ENCODE measurements at regions not wholly inside any gene's neighbourhood (a gene's known extent, or its start where the extent isn't known, plus 50 kb on each side); places are given as distances from the start of the nearest gene placed in this dataset.

- no peak for ATAC-seq
- DNase-seq = no peak
Measured at GRCh38 chr6:53744321-53744720, 50.5 kb upstream of the LRRC1 start.

- DNase-seq (peak; percentile 30), ATAC-seq (peak; percentile 75)
Measured at GRCh38 chr6:53741034-53741823, 53.6 kb upstream of the LRRC1 start.

- DNase-seq (no peak), ATAC-seq (no peak)
Measured at GRCh38 chr6:53737746-53738145, 57.1 kb upstream of the LRRC1 start.

- peak; percentile 52 for ATAC-seq
- DNase-seq = peak; percentile 11
Measured at GRCh38 chr6:53735896-53736295, 58.9 kb upstream of the LRRC1 start.

- ATAC-seq = no peak
- peak; percentile 37 for DNase-seq
Measured at GRCh38 chr6:53734473-53735299, 60.1 kb upstream of the LRRC1 start.

- no peak for ATAC-seq
- no peak for DNase-seq
Measured at GRCh38 chr6:53731866-53732636, 62.8 kb upstream of the LRRC1 start.

GRCh38 chr6:53730767-53731166, 64.0 kb upstream of the LRRC1 start:
- DNase-seq (no peak), ATAC-seq (no peak)

GRCh38 chr6:53728570-53729194, 63.1 kb upstream of the KLHL31 start:
- ATAC-seq (peak; percentile 72), DNase-seq (peak; percentile 56)

GRCh38 chr6:53727748-53728147, 62.2 kb upstream of the KLHL31 start:
- no peak for ATAC-seq
- no peak for DNase-seq

GRCh38 chr6:53725791-53726575, 60.4 kb upstream of the KLHL31 start:
- DNase-seq = peak; percentile 82
- peak; percentile 57 for ATAC-seq

- DNase-seq (no peak), ATAC-seq (no peak)
Measured at GRCh38 chr6:53724501-53724900, 58.9 kb upstream of the KLHL31 start.

GRCh38 chr6:53723331-53723730, 57.8 kb upstream of the KLHL31 start:
- ATAC-seq (no peak), DNase-seq (no peak)

GRCh38 chr6:53721766-53722165, 56.2 kb upstream of the KLHL31 start:
- ATAC-seq (no peak), DNase-seq (no peak)

- ATAC-seq (peak; percentile 75), DNase-seq (peak; percentile 12)
Measured at GRCh38 chr6:53718597-53719460, 53.3 kb upstream of the KLHL31 start.

GRCh38 chr6:53717566-53717965, 52.0 kb upstream of the KLHL31 start:
- no peak for ATAC-seq
- DNase-seq = no peak

- ATAC-seq (no peak), DNase-seq (no peak)
Measured at GRCh38 chr6:53715434-53715833, 49.9 kb upstream of the KLHL31 start.
